H1 (cell line): ENCODE measurements at regions not wholly inside any gene's neighbourhood (a gene's known extent, or its start where the extent isn't known, plus 50 kb on each side); places are given as distances from the start of the nearest gene placed in this dataset.

Source experiments
- CTBP2 ChIP-seq: IDR thresholded peaks from 2 replicates; pipeline ENCODE4 v1.7.0; 2011; ENCODE audit warnings: borderline replicate concordance, mild to moderate bottlenecking, moderate library complexity, mixed read lengths, low read length; ENCODE audit not compliant: insufficient read depth, insufficient read length
- TCF12 ChIP-seq: IDR thresholded peaks from 2 replicates; pipeline ENCODE4 v1.6.1; 2011; ENCODE audit warnings: low read depth, mild to moderate bottlenecking, low read length
- TF ChIP-seq, protein P1 (sequence below): fragments of 300-600 bp; sonication (generic); IDR thresholded peaks from 2 replicates; pipeline ENCODE4 v1.7.1; 2012; ENCODE audit warnings: low read length, moderate library complexity, mild to moderate bottlenecking, inconsistent platforms; ENCODE audit not compliant: insufficient replicate concordance

GRCh38 chr2:75828826-75829225 is 118.1 kb upstream of the GCFC2 start (continued):
- TF ChIP-seq, protein P1, sequence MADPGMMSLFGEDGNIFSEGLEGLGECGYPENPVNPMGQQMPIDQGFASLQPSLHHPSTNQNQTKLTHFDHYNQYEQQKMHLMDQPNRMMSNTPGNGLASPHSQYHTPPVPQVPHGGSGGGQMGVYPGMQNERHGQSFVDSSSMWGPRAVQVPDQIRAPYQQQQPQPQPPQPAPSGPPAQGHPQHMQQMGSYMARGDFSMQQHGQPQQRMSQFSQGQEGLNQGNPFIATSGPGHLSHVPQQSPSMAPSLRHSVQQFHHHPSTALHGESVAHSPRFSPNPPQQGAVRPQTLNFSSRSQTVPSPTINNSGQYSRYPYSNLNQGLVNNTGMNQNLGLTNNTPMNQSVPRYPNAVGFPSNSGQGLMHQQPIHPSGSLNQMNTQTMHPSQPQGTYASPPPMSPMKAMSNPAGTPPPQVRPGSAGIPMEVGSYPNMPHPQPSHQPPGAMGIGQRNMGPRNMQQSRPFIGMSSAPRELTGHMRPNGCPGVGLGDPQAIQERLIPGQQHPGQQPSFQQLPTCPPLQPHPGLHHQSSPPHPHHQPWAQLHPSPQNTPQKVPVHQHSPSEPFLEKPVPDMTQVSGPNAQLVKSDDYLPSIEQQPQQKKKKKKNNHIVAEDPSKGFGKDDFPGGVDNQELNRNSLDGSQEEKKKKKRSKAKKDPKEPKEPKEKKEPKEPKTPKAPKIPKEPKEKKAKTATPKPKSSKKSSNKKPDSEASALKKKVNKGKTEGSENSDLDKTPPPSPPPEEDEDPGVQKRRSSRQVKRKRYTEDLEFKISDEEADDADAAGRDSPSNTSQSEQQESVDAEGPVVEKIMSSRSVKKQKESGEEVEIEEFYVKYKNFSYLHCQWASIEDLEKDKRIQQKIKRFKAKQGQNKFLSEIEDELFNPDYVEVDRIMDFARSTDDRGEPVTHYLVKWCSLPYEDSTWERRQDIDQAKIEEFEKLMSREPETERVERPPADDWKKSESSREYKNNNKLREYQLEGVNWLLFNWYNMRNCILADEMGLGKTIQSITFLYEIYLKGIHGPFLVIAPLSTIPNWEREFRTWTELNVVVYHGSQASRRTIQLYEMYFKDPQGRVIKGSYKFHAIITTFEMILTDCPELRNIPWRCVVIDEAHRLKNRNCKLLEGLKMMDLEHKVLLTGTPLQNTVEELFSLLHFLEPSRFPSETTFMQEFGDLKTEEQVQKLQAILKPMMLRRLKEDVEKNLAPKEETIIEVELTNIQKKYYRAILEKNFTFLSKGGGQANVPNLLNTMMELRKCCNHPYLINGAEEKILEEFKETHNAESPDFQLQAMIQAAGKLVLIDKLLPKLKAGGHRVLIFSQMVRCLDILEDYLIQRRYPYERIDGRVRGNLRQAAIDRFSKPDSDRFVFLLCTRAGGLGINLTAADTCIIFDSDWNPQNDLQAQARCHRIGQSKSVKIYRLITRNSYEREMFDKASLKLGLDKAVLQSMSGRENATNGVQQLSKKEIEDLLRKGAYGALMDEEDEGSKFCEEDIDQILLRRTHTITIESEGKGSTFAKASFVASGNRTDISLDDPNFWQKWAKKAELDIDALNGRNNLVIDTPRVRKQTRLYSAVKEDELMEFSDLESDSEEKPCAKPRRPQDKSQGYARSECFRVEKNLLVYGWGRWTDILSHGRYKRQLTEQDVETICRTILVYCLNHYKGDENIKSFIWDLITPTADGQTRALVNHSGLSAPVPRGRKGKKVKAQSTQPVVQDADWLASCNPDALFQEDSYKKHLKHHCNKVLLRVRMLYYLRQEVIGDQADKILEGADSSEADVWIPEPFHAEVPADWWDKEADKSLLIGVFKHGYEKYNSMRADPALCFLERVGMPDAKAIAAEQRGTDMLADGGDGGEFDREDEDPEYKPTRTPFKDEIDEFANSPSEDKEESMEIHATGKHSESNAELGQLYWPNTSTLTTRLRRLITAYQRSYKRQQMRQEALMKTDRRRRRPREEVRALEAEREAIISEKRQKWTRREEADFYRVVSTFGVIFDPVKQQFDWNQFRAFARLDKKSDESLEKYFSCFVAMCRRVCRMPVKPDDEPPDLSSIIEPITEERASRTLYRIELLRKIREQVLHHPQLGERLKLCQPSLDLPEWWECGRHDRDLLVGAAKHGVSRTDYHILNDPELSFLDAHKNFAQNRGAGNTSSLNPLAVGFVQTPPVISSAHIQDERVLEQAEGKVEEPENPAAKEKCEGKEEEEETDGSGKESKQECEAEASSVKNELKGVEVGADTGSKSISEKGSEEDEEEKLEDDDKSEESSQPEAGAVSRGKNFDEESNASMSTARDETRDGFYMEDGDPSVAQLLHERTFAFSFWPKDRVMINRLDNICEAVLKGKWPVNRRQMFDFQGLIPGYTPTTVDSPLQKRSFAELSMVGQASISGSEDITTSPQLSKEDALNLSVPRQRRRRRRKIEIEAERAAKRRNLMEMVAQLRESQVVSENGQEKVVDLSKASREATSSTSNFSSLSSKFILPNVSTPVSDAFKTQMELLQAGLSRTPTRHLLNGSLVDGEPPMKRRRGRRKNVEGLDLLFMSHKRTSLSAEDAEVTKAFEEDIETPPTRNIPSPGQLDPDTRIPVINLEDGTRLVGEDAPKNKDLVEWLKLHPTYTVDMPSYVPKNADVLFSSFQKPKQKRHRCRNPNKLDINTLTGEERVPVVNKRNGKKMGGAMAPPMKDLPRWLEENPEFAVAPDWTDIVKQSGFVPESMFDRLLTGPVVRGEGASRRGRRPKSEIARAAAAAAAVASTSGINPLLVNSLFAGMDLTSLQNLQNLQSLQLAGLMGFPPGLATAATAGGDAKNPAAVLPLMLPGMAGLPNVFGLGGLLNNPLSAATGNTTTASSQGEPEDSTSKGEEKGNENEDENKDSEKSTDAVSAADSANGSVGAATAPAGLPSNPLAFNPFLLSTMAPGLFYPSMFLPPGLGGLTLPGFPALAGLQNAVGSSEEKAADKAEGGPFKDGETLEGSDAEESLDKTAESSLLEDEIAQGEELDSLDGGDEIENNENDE = no peak
- TF ChIP-seq CTBP2 (no peak), TCF12 (no peak)
